GM23338 (cell line): ENCODE measurements at regions not wholly inside any gene's neighbourhood (a gene's known extent, or its start where the extent isn't known, plus 50 kb on each side); places are given as distances from the start of the nearest gene placed in this dataset.

Experiments used
- ATAC-seq: fragments of 200-7000 bp; cut with Tn5 transposase; 3 replicates; pipeline ENCODE4 v1.9.1; 2020
- DNase-seq: peaks from one replicate; pipeline ENCODE4 v3.0.0-alpha.2; 2015; ENCODE audit warnings: low spot score
- H2AFZ ChIP-seq: fragments of 200-600 bp; sonication (generic); 2 replicates; pipeline ENCODE4 v1.8.0; 2016; ENCODE audit warnings: antibody characterized with exemption, mild to moderate bottlenecking, moderate library complexity
- H3F3A ChIP-seq: fragments of 200-600 bp; sonication (generic); replicated peaks from 2 replicates; pipeline ENCODE4 v1.8.0; 2017; ENCODE audit warnings: antibody characterized with exemption, mixed run types, low read depth
- H3K27ac ChIP-seq: fragments of 200-600 bp; sonication (generic); 2 replicates; pipeline ENCODE4 v1.6.1; 2016; ENCODE audit warnings: low read depth
- H3K27me3 ChIP-seq: fragments of 200-600 bp; sonication (generic); 2 replicates; pipeline ENCODE4 v1.8.0; 2016; ENCODE audit warnings: mild to moderate bottlenecking, mixed run types, moderate library complexity; ENCODE audit not compliant: insufficient read depth
- H3K36me3 ChIP-seq: fragments of 200-600 bp; sonication (generic); 2 replicates; pipeline ENCODE4 v1.8.0; 2016; ENCODE audit warnings: mild to moderate bottlenecking; ENCODE audit not compliant: insufficient read depth
- H3K4me1 ChIP-seq: fragments of 200-600 bp; sonication (generic); 2 replicates; pipeline ENCODE4 v1.8.0; 2016; ENCODE audit warnings: mild to moderate bottlenecking, moderate library complexity; ENCODE audit not compliant: insufficient read depth
- H3K4me2 ChIP-seq: fragments of 200-600 bp; sonication (generic); 2 replicates; pipeline ENCODE4 v1.7.1; 2017; ENCODE audit warnings: mixed run types
- H3K4me3 ChIP-seq: fragments of 200-600 bp; sonication (generic); 2 replicates; pipeline ENCODE4 v1.6.1; 2016; ENCODE audit warnings: mixed run types
- H3K79me2 ChIP-seq: fragments of 200-600 bp; sonication (generic); replicated peaks from 2 replicates; pipeline ENCODE4 v1.8.0; 2017; ENCODE audit warnings: mild to moderate bottlenecking; ENCODE audit not compliant: insufficient read depth
- H3K9me2 ChIP-seq: fragments of 200-600 bp; sonication (generic); 2 replicates; pipeline ENCODE4 v1.8.0; 2017; ENCODE audit not compliant: insufficient read depth
- H4K20me1 ChIP-seq: fragments of 200-600 bp; sonication (generic); replicated peaks from 2 replicates; pipeline ENCODE4 v1.8.0; 2017; ENCODE audit warnings: mild to moderate bottlenecking; ENCODE audit not compliant: insufficient read depth
- H3K27ac Mint-ChIP-seq: 2 replicates; pipeline ENCODE4 v1.8.0; 2020; ENCODE audit warnings: inconsistent platforms, mild to moderate bottlenecking, moderate library complexity, mixed read lengths
- H3K27me3 Mint-ChIP-seq: 3 replicates; pipeline ENCODE4 v1.8.0; 2022; ENCODE audit warnings: low read depth, mild to moderate bottlenecking, moderate library complexity, mixed read lengths, inconsistent platforms; ENCODE audit not compliant: insufficient read depth, poor library complexity
- H3K36me3 Mint-ChIP-seq: 3 replicates; pipeline ENCODE4 v1.8.0; 2021; ENCODE audit warnings: low read depth, mild to moderate bottlenecking, inconsistent platforms, moderate library complexity, mixed read lengths
- H3K4me1 Mint-ChIP-seq: 3 replicates; pipeline ENCODE4 v1.8.0; 2020; ENCODE audit warnings: mild to moderate bottlenecking, inconsistent platforms, mixed read lengths
- H3K4me3 Mint-ChIP-seq: 3 replicates; pipeline ENCODE4 v1.8.0; 2021; ENCODE audit warnings: moderate library complexity, mild to moderate bottlenecking, inconsistent platforms, mixed read lengths
- H3K9me3 Mint-ChIP-seq: 3 replicates; pipeline ENCODE4 v1.8.0; 2020; ENCODE audit warnings: moderate library complexity, mild to moderate bottlenecking, inconsistent platforms, mixed read lengths
- EZH2 ChIP-seq: fragments of 200-600 bp; sonication (generic); IDR thresholded peaks from one replicate; pipeline ENCODE4 v1.8.0; 2017; ENCODE audit warnings: antibody characterized with exemption, mild to moderate bottlenecking, low read depth; ENCODE audit not compliant: unreplicated experiment
- EZH2phosphoT487 ChIP-seq: fragments of 200-600 bp; sonication (generic); IDR thresholded peaks from one replicate; pipeline ENCODE4 v1.8.1; 2018; ENCODE audit warnings: antibody characterized with exemption; ENCODE audit not compliant: unreplicated experiment
- POLR2AphosphoS5 ChIP-seq: IDR thresholded peaks from 2 replicates; pipeline ENCODE4 v1.6.1; 2016; ENCODE audit warnings: antibody characterized with exemption, low read depth
- ZNF462 ChIP-seq: fragments of 250-450 bp; sonication (Bioruptor Pico); IDR thresholded peaks from 2 replicates; pipeline ENCODE4 v1.5.0; 2020; ENCODE audit warnings: mild to moderate bottlenecking, moderate library complexity

DNA sequence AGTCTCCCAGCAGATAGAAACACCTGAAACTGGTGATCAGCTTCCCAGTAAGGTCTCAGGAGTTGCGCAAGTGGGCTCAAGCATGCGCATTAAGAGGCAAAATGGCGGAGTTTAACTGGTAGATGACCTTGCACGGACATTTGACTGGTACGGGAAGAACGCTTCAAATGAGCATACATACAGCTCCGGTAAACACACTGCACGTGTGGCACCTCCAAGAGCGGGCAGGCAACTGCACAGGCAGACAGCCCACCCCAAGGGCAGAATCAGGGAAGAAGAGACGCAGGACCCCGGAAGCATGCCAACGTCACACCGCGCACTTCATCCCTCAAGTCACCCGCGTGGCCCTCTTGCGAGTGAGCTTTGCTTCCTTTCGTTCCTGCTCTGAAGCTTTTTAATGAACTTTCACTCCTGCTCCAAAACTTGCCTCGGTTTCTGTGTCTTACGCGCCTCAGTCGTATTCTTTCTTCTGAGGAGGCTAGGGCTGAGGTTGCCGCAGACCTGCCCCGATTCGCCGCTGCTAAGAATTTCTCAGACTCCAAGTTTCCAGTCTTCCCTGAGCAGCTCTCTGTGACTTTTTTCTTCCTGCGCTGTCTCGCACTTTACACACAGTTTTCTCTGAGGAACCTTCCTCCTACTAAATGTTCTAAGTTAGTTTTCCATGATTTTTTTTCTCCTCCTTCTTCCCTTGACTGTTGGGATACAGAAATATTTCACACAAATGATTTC lies 180.7 kb upstream of the ZFP42 start (continued):
- TF ChIP-seq POLR2AphosphoS5 (no peak), EZH2phosphoT487 (no peak)

- Histone ChIP-seq H3K9me2 (no peaks in the 10 kb centered on the region), H3K79me2 (no peaks in the 10 kb centered on the region), H3K27me3 (no peaks in the 10 kb centered on the region), H2AFZ (0 out of 2 replicates have a peak overlapping the region, but pooled peaks have one; percentile 39), H3K4me1 (no peaks in the 10 kb centered on the region), H4K20me1 (no peaks in the 10 kb centered on the region), H3F3A (no peaks in the 10 kb centered on the region), H3K4me3 (no peak overlapping the region), H3K36me3 (no peaks in the 10 kb centered on the region), H3K4me2 (no peak overlapping the region), H3K27ac (no peak overlapping the region)
- no peaks in the 10 kb centered on the region for H3K27me3 Mint-ChIP-seq
- DNase-seq, result peak; percentile 6
- no peaks in the 10 kb centered on the region for H3K36me3 Mint-ChIP-seq
- no peaks in the 10 kb centered on the region for H3K4me1 Mint-ChIP-seq
- TF ChIP-seq EZH2 (no peak), ZNF462 (CRISPR knock-in tag) (peak; percentile 80)
- H3K4me3 Mint-ChIP-seq, result no peak overlapping the region
- ATAC-seq, result peak; percentile 79
- H3K9me3 Mint-ChIP-seq, result no peaks in the 10 kb centered on the region
- H3K27ac Mint-ChIP-seq, result no peak overlapping the region
These were observed 168.8 kb upstream of the ZFP42 start for GRCh38 chr4:187826725-187827124.
